Prostate gland (tissue), 2 donors: ENCODE measurements at regions not wholly inside any gene's neighbourhood (a gene's known extent, or its start where the extent isn't known, plus 50 kb on each side); places are given as distances from the start of the nearest gene placed in this dataset.

ENCODE experiments used
- CTCF ChIP-seq, 4 experiments: fragments of 200-600 bp in 2 of 4; fragments of 450-650 bp in 2 of 4; sonication (generic) in 2 of 4; IDR thresholded peaks; 1 replicate in 3 of 4; 2 replicates in 1 of 4; pipeline ENCODE4 v1.5.1; 2016 to 2019; ENCODE audit warnings: antibody characterized with exemption in 4 of 4, mild to moderate bottlenecking in 2 of 4, moderate library complexity in 2 of 4
- POLR2A ChIP-seq: fragments of 450-650 bp; IDR thresholded peaks from one replicate; pipeline ENCODE4 v1.6.1; 2016; ENCODE audit warnings: antibody characterized with exemption, mild to moderate bottlenecking

DNA sequence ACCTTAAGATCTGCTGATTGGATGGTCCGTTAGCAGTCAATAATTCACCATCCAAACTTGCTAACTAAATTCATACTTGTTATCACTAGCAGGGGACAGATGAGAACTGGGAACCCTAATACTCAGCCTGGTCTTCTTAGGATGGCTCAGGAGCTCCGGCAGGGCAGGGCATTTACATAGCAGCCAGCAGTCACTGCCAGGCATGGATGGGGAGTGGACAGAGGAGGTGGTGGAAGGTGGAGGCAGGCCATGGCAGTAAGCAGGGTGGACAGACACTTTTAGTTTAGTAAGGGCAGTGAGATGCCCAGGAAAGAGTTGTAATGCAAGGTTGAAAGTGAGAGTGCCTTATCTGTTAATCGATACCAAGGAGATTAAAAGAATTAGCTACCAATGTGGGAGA is 392.2 kb upstream of the CHST9 start:
- TF ChIP-seq CTCF (IDR thresholded peaks at IDR 0.05) (no peak), POLR2A (no peak)
